ENCODE measurements at regions not wholly inside any gene's neighbourhood (a gene's known extent, or its start where the extent isn't known, plus 50 kb on each side); places are given as distances from the start of the nearest gene placed in this dataset.

DNA sequence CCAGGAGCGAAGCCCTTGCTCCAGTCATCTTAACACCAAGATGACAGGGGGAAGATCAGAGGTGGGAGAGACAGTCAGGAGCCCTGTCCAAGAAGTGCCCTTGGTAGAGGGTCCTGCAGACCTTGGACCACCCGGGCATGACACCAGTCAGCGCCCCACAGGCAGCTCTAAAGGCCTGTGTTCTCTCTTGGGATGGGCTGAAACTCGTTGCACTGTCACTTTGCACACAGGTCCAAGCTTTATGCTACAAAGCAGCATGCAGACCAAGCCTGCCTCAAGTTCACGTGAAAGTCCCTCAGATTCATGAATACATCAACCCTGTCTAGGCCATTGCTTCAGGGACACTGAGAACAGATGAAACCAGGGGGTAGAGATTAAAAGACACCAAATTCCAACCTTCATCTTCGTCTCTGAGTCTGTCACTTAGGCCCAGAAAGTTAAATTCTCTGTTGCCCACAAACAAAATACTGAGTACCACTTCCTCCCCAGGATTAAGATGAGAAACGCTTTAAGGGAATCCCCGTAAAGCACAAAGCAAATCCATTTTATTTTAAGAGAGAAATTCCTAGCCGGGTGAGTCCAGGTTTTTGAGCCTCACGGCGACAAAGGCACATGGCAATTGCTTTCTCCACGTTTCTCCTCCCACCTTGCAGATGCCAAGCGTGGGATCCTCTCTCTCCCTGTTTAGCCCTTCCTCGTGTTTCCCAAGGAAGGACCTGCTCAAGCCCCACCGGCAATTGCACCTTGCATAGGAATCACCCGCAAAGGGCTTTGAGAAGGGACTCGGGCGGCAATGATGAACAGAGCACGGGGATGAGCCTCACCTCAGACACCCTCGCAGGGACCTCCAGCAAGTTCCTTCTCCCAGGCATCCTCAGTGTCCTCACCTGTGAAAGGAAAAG, 75.0 kb upstream of the ID2 start:
- TF ChIP-seq HNF4A (conservative IDR thresholded peaks at IDR 0.05) (no peak), NR2F2 (IDR thresholded peaks at IDR 0.05) (no peak), YY1 (IDR thresholded peaks at IDR 0.05) (no peak), ZBTB33 (IDR thresholded peaks at IDR 0.05) (no peak), EGR1 (IDR thresholded peaks at IDR 0.05; ENCODE audit: low read depth in 2 of 2) (no peak)
- TF ChIP-seq, protein P1, sequence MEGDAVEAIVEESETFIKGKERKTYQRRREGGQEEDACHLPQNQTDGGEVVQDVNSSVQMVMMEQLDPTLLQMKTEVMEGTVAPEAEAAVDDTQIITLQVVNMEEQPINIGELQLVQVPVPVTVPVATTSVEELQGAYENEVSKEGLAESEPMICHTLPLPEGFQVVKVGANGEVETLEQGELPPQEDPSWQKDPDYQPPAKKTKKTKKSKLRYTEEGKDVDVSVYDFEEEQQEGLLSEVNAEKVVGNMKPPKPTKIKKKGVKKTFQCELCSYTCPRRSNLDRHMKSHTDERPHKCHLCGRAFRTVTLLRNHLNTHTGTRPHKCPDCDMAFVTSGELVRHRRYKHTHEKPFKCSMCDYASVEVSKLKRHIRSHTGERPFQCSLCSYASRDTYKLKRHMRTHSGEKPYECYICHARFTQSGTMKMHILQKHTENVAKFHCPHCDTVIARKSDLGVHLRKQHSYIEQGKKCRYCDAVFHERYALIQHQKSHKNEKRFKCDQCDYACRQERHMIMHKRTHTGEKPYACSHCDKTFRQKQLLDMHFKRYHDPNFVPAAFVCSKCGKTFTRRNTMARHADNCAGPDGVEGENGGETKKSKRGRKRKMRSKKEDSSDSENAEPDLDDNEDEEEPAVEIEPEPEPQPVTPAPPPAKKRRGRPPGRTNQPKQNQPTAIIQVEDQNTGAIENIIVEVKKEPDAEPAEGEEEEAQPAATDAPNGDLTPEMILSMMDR (IDR thresholded peaks at IDR 0.05; ENCODE audit: low read depth, low read length, missing input control) = no peak
- H3K9me3 ChIP-seq (ENCODE audit: control insufficient read depth in 4 of 4, low read length in 3 of 4) = no peaks in the 10 kb centered on the region
- H3K4me3 ChIP-seq (ENCODE audit: low read depth in 1 of 3, low read length in 3 of 3) = no peak overlapping the region
- H3K27ac ChIP-seq (ENCODE audit: low read depth in 1 of 2, low read length in 2 of 2) = no peak overlapping the region
- DNase-seq (ENCODE audit: low spot score) = no peak
- no peaks in the 10 kb centered on the region for H3K27me3 ChIP-seq (ENCODE audit: control insufficient read depth in 4 of 4, insufficient read depth in 4 of 4, low read length in 3 of 4)
- peaks cover 0 to 14% (median 9%) of the 10 kb centered on the region in 4 donors for H3K4me1 ChIP-seq (ENCODE audit: control insufficient read depth in 4 of 4, insufficient read depth in 4 of 4, low read length in 3 of 4)
- H3K9ac ChIP-seq (ENCODE audit: low read depth in 1 of 2, low read length in 2 of 2) = no peak overlapping the region
- H3K36me3 ChIP-seq (ENCODE audit: control insufficient read depth in 4 of 4, insufficient read depth in 3 of 4, low read depth in 1 of 4, low read length in 3 of 4) = no peaks in the 10 kb centered on the region
- WGBS = 97% methylated on average over 20 of the region's 20 CpGs

DNA sequence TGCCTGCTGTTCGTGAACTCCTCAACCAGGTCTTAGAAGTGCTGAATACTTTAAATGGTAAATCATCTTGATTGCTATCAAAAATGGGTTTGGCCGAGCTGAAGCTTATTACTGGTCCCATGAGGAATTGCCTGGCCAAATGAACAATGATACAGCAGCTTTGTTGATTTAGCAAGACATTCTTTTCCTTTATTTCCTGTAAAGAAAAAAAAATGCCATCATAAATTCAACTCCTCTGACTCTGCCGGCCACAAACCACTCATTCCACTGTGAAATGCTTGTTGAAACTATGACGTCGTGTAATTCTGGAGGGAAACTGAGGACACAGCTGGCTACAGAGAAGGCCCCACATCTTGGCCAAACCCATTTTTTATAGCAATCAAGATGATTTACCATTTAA, 74.2 kb upstream of the ID2 start:
- no peak overlapping the region for H3K9ac ChIP-seq (ENCODE audit: low read depth in 1 of 2, low read length in 2 of 2)
- H3K4me1 ChIP-seq (ENCODE audit: control insufficient read depth in 4 of 4, insufficient read depth in 4 of 4, low read length in 3 of 4) = peaks cover 0 to 14% (median 9%) of the 10 kb centered on the region in 4 donors
- no peak for TF ChIP-seq RAD21 (IDR thresholded peaks at IDR 0.05)
- no peak for TF ChIP-seq JUND (IDR thresholded peaks at IDR 0.05)
- no peak for TF ChIP-seq MAX (IDR thresholded peaks at IDR 0.05)
- no peak for TF ChIP-seq SP1 (IDR thresholded peaks at IDR 0.05)
- TF ChIP-seq FOXA2 (IDR thresholded peaks at IDR 0.05) = no peak
- TF ChIP-seq NR2F2 (IDR thresholded peaks at IDR 0.05) = no peak
- no peak for TF ChIP-seq RXRA (IDR thresholded peaks at IDR 0.05)
- TF ChIP-seq, protein P1 (IDR thresholded peaks at IDR 0.05; ENCODE audit: low read depth, low read length, missing input control) = no peak
- no peak for TF ChIP-seq GABPA (IDR thresholded peaks at IDR 0.05 in 1 of 2, conservative IDR thresholded peaks at IDR 0.05 in 1 of 2)
- TF ChIP-seq ZBTB33 (IDR thresholded peaks at IDR 0.05) = no peak
- TF ChIP-seq YY1 (IDR thresholded peaks at IDR 0.05) = no peak
- TF ChIP-seq, protein P2, sequence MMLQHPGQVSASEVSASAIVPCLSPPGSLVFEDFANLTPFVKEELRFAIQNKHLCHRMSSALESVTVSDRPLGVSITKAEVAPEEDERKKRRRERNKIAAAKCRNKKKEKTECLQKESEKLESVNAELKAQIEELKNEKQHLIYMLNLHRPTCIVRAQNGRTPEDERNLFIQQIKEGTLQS (IDR thresholded peaks at IDR 0.05) = no peak
- no peak for TF ChIP-seq FOXA1 (IDR thresholded peaks at IDR 0.05)
- no peak for DNase-seq (ENCODE audit: low spot score)
- H3K27me3 ChIP-seq (ENCODE audit: control insufficient read depth in 4 of 4, insufficient read depth in 4 of 4, low read length in 3 of 4) = no peaks in the 10 kb centered on the region
- H3K4me3 ChIP-seq (ENCODE audit: low read depth in 1 of 3, low read length in 3 of 3) = no peak overlapping the region
- 88% methylated on average over 5 of the region's 5 CpGs for WGBS
- no peaks in the 10 kb centered on the region for H3K9me3 ChIP-seq (ENCODE audit: control insufficient read depth in 4 of 4, low read length in 3 of 4)
- H3K36me3 ChIP-seq (ENCODE audit: control insufficient read depth in 4 of 4, insufficient read depth in 3 of 4, low read depth in 1 of 4, low read length in 3 of 4) = no peaks in the 10 kb centered on the region
- H3K27ac ChIP-seq (ENCODE audit: low read depth in 1 of 2, low read length in 2 of 2) = no peak overlapping the region
